SK-N-SH (cell line): ENCODE measurements at regions not wholly inside any gene's neighbourhood (a gene's known extent, or its start where the extent isn't known, plus 50 kb on each side); places are given as distances from the start of the nearest gene placed in this dataset.

Source experiments
- CTCF ChIA-PET: fragments of 300-600, 350-600 bp; formaldehyde crosslinking; extraction: SDS; loops from one replicate; lab custom pipeline; 2021; lab: Yijun Ruan, JAX
- POLR2A ChIA-PET: fragments of 350-600 bp; sonication (Branson Sonifier 250); formaldehyde crosslinking; extraction: SDS; loops from one replicate; lab custom pipeline; 2020; ENCODE audit warnings: antibody characterized with exemption, inconsistent platforms; lab: Yijun Ruan, JAX
- DNase-seq: peaks from one replicate; pipeline ENCODE4 v3.0.0; 2012
- H2AFZ ChIP-seq: fragments of 200-600 bp; sonication (generic); 2 replicates; pipeline ENCODE4 v1.8.1; 2016; ENCODE audit warnings: antibody characterized with exemption, mild to moderate bottlenecking, low read depth
- H3F3A ChIP-seq: fragments of 200-600 bp; sonication (generic); replicated peaks from 2 replicates; pipeline ENCODE3; 2016; ENCODE audit warnings: antibody characterized with exemption, mild to moderate bottlenecking; ENCODE audit not compliant: insufficient read depth
- H3K27ac ChIP-seq, 2 experiments: fragments of 200-500 bp in 1 of 2; fragments of 200-600 bp in 1 of 2; sonication (Bioruptor generic) in 1 of 2; sonication (generic), shearing (Covaris generic) in 1 of 2; 2 replicates each; pipeline versions ENCODE4 v1.5.1 to v1.6.1; 2014 to 2016; ENCODE audit warnings: low read depth in 2 of 2, inconsistent platforms in 1 of 2, low read length in 1 of 2, mild to moderate bottlenecking in 1 of 2, mixed read lengths in 1 of 2
- H3K27me3 ChIP-seq: fragments of 200-600 bp; sonication (generic), shearing (Covaris generic); 2 replicates; pipeline ENCODE4 v1.6.1; 2016; ENCODE audit warnings: mixed run types; ENCODE audit not compliant: insufficient read depth
- H3K36me3 ChIP-seq, 2 experiments: fragments of 200-500 bp in 1 of 2; fragments of 200-600 bp in 1 of 2; sonication (Bioruptor generic) in 1 of 2; sonication (generic) in 1 of 2; replicated peaks in 1 of 2; 2 replicates each; pipeline versions ENCODE3 to v1.5.1; 2014 to 2016; ENCODE audit warnings: low read length in 1 of 2, mild to moderate bottlenecking in 1 of 2; ENCODE audit not compliant: insufficient read depth in 2 of 2, control insufficient read depth in 1 of 2
- H3K4me1 ChIP-seq, 2 experiments: fragments of 200-500 bp in 1 of 2; fragments of 200-600 bp in 1 of 2; sonication (Bioruptor generic) in 1 of 2; sonication (generic), shearing (Covaris generic) in 1 of 2; 2 replicates each; pipeline versions ENCODE4 v1.5.1 to v1.6.1; 2014 to 2016; ENCODE audit warnings: low read depth in 1 of 2, low read length in 1 of 2, mixed run types in 1 of 2; ENCODE audit not compliant: insufficient read depth in 2 of 2, control insufficient read depth in 1 of 2
- H3K4me2 ChIP-seq: fragments of 200-600 bp; sonication (generic), shearing (Covaris generic); 2 replicates; pipeline ENCODE4 v1.6.1; 2017; ENCODE audit warnings: mixed run types
- H3K4me3 ChIP-seq, 2 experiments: fragments of 200-500 bp in 1 of 2; fragments of 200-600 bp in 1 of 2; sonication (Bioruptor generic) in 1 of 2; sonication (generic), shearing (Covaris generic) in 1 of 2; 2 replicates each; pipeline versions ENCODE4 v1.5.1 to v1.8.1; 2014 to 2016; ENCODE audit warnings: low read depth in 2 of 2, inconsistent platforms in 1 of 2, low read length in 1 of 2, mild to moderate bottlenecking in 1 of 2, mixed read lengths in 1 of 2, moderate library complexity in 1 of 2
- H3K79me2 ChIP-seq: fragments of 200-600 bp; sonication (generic); 2 replicates; pipeline ENCODE4 v1.8.1; 2017; ENCODE audit warnings: mild to moderate bottlenecking; ENCODE audit not compliant: insufficient read depth
- H3K9ac ChIP-seq: fragments of 200-600 bp; sonication (generic); 2 replicates; pipeline ENCODE4 v1.6.1; 2017; ENCODE audit warnings: mixed run types
- H3K9me2 ChIP-seq: fragments of 200-600 bp; sonication (generic); 2 replicates; pipeline ENCODE4 v1.6.1; 2017; ENCODE audit warnings: mixed run types
- H3K9me3 ChIP-seq: fragments of 200-600 bp; sonication (generic); 2 replicates; pipeline ENCODE4 v1.6.1; 2017; ENCODE audit warnings: mixed run types, mild to moderate bottlenecking, moderate library complexity
- H4K20me1 ChIP-seq: fragments of 200-600 bp; sonication (generic); 2 replicates; pipeline ENCODE4 v1.6.1; 2017; ENCODE audit warnings: mild to moderate bottlenecking, mixed run types; ENCODE audit not compliant: insufficient read depth
- CHD2 ChIP-seq: fragments of 150-350 bp; IDR thresholded peaks from 2 replicates; pipeline ENCODE4 v1.6.1; 2018; ENCODE audit warnings: low read length; ENCODE audit not compliant: partially characterized antibody
- EP300 ChIP-seq, 2 experiments: IDR thresholded peaks; 2 replicates each; pipeline versions ENCODE4 v1.4.0 to v1.6.1; 2012; ENCODE audit warnings: borderline replicate concordance in 1 of 2, low read depth in 1 of 2, low read length in 1 of 2
- EZH2phosphoT487 ChIP-seq: fragments of 200-600 bp; sonication (generic); IDR thresholded peaks from 2 replicates; pipeline ENCODE4 v1.6.1; 2017; ENCODE audit warnings: low read depth, mixed run types, mild to moderate bottlenecking, antibody characterized with exemption, moderate library complexity, borderline replicate concordance
- FOSL2 ChIP-seq: IDR thresholded peaks from 2 replicates; pipeline ENCODE4 v1.4.0; 2012; ENCODE audit warnings: low read depth, mild to moderate bottlenecking, moderate library complexity, borderline replicate concordance
- FOXJ3 ChIP-seq: sonication (generic); formaldehyde crosslinking; IDR thresholded peaks from 2 replicates; pipeline ENCODE4 v1.5.1; 2020; ENCODE audit warnings: mild to moderate bottlenecking, missing genetic modification reagents
- GABPA ChIP-seq: IDR thresholded peaks from 2 replicates; pipeline ENCODE4 v1.4.0; 2012; ENCODE audit warnings: low read depth, mild to moderate bottlenecking
- MEF2A ChIP-seq: IDR thresholded peaks from 2 replicates; pipeline ENCODE4 v1.4.0; 2012; ENCODE audit warnings: low read depth, borderline replicate concordance
- MXI1 ChIP-seq: IDR thresholded peaks from 2 replicates; pipeline ENCODE4 v1.6.1; 2012; ENCODE audit warnings: mild to moderate bottlenecking, low read depth, low read length, improper control_type of control experiment
- NRF1 ChIP-seq: IDR thresholded peaks from 2 replicates; pipeline ENCODE4 v1.6.1; 2012; ENCODE audit warnings: low read depth, mild to moderate bottlenecking, low read length
- POLR2AphosphoS5 ChIP-seq: IDR thresholded peaks from 2 replicates; pipeline ENCODE4 v1.6.1; 2012; ENCODE audit warnings: low read depth, low read length
- REST ChIP-seq: IDR thresholded peaks from 2 replicates; pipeline ENCODE4 v1.6.1; 2012; ENCODE audit warnings: mild to moderate bottlenecking, low read depth, low read length, moderate library complexity
- RXRA ChIP-seq: IDR thresholded peaks from 2 replicates; pipeline ENCODE4 v1.4.0; 2012; ENCODE audit warnings: low read depth, mild to moderate bottlenecking, borderline replicate concordance
- SIN3A ChIP-seq: IDR thresholded peaks from 2 replicates; pipeline ENCODE4 v1.6.1; 2012; ENCODE audit warnings: low read depth, mild to moderate bottlenecking, low read length, moderate library complexity, borderline replicate concordance
- TAF1 ChIP-seq: IDR thresholded peaks from 2 replicates; pipeline ENCODE4 v1.6.1; 2012; ENCODE audit warnings: low read depth, mild to moderate bottlenecking, low read length, moderate library complexity, borderline replicate concordance
- TCF12 ChIP-seq: IDR thresholded peaks from 2 replicates; pipeline ENCODE4 v1.4.0; 2012
- TEAD4 ChIP-seq: IDR thresholded peaks from 2 replicates; pipeline ENCODE4 v1.4.0; 2012; ENCODE audit warnings: mild to moderate bottlenecking, borderline replicate concordance; ENCODE audit not compliant: insufficient read depth
- WGBS: methylation state at CpG from one replicate; pipeline ENCODE4 v1.1.6; 2017; ENCODE audit warnings: low lambda C conversion rate; 5-methylcytosine and 5-hydroxymethylcytosine counted together
- TF ChIP-seq, protein P1 (sequence below): IDR thresholded peaks from 2 replicates; pipeline ENCODE4 v1.4.0; 2012; ENCODE audit warnings: low read depth, borderline replicate concordance
- TF ChIP-seq, protein P2 (sequence below): IDR thresholded peaks from 2 replicates; pipeline ENCODE4 v1.4.0; 2012; ENCODE audit warnings: low read depth

GRCh38 chrX:121244511-121244910 lies 197.1 kb downstream of the GLUD2 start:
- ChIA-PET CTCF (no interaction called here), POLR2A (no interaction called here)
- Histone ChIP-seq H3K9ac (no peak overlapping the region), H2AFZ (no peak overlapping the region), H3K4me1 (no peaks in the 10 kb centered on the region), H3K9me2 (no peaks in the 10 kb centered on the region), H3K4me3 (no peak overlapping the region), H3K27me3 (no peaks in the 10 kb centered on the region), H3K9me3 (no peaks in the 10 kb centered on the region), H3K27ac (no peak overlapping the region), H3K79me2 (no peaks in the 10 kb centered on the region), H3F3A (no peaks in the 10 kb centered on the region), H3K36me3 (no peaks in the 10 kb centered on the region), H3K4me2 (no peak overlapping the region), H4K20me1 (no peaks in the 10 kb centered on the region)
- WGBS, result 8% methylated on average over 1 of the region's 1 CpG
- no peak for DNase-seq
- TF ChIP-seq MEF2A, result no peak

GRCh38 chrX:121245763-121246162 lies 198.4 kb downstream of the GLUD2 start:
- no peaks in the 10 kb centered on the region for H3K27me3 ChIP-seq
- no peak overlapping the region for H3K27ac ChIP-seq
- TF ChIP-seq RXRA, result no peak
- no peak for TF ChIP-seq FOSL2
- TF ChIP-seq, protein P1, sequence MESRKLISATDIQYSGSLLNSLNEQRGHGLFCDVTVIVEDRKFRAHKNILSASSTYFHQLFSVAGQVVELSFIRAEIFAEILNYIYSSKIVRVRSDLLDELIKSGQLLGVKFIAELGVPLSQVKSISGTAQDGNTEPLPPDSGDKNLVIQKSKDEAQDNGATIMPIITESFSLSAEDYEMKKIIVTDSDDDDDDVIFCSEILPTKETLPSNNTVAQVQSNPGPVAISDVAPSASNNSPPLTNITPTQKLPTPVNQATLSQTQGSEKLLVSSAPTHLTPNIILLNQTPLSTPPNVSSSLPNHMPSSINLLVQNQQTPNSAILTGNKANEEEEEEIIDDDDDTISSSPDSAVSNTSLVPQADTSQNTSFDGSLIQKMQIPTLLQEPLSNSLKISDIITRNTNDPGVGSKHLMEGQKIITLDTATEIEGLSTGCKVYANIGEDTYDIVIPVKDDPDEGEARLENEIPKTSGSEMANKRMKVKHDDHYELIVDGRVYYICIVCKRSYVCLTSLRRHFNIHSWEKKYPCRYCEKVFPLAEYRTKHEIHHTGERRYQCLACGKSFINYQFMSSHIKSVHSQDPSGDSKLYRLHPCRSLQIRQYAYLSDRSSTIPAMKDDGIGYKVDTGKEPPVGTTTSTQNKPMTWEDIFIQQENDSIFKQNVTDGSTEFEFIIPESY, result no peak
- TF ChIP-seq CHD2, result no peak
- no peak for TF ChIP-seq EP300 (IDR thresholded peaks at IDR 0.05; ENCODE audit: borderline replicate concordance in 1 of 2, low read depth in 1 of 2, low read length in 1 of 2)
- no peak for TF ChIP-seq FOXJ3 (CRISPR knock-in tag)
- no peak for TF ChIP-seq SIN3A
- TF ChIP-seq NRF1, result no peak
- TF ChIP-seq TAF1, result no peak
- TF ChIP-seq POLR2AphosphoS5, result no peak
- TF ChIP-seq TCF12, result no peak
- TF ChIP-seq GABPA, result no peak
- TF ChIP-seq TEAD4, result no peak
- TF ChIP-seq MXI1, result no peak
- TF ChIP-seq EZH2phosphoT487, result no peak
- TF ChIP-seq, protein P2, sequence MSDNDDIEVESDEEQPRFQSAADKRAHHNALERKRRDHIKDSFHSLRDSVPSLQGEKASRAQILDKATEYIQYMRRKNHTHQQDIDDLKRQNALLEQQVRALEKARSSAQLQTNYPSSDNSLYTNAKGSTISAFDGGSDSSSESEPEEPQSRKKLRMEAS, result no peak
- no peak for TF ChIP-seq REST
- ChIA-PET POLR2A (no interaction called here), CTCF (no interaction called here)
- no peaks in the 10 kb centered on the region for H3K9me2 ChIP-seq
- H4K20me1 ChIP-seq, result no peaks in the 10 kb centered on the region
- no peaks in the 10 kb centered on the region for H3K9me3 ChIP-seq
- H3K36me3 ChIP-seq, result no peaks in the 10 kb centered on the region
- H3K79me2 ChIP-seq, result no peaks in the 10 kb centered on the region
- H3F3A ChIP-seq, result no peaks in the 10 kb centered on the region
- H3K9ac ChIP-seq, result no peak overlapping the region
- H3K4me3 ChIP-seq, result no peak overlapping the region
- no peak for DNase-seq
- no peak overlapping the region for H2AFZ ChIP-seq
- no peaks in the 10 kb centered on the region for H3K4me1 ChIP-seq
- no peak overlapping the region for H3K4me2 ChIP-seq
